Brain microvascular endothelial cell (primary cell): ENCODE measurements at regions not wholly inside any gene's neighbourhood (a gene's known extent, or its start where the extent isn't known, plus 50 kb on each side); places are given as distances from the start of the nearest gene placed in this dataset.

ENCODE experiments used
- DNase-seq: peaks from one replicate; pipeline ENCODE4 v3.0.0-alpha.2; 2020
- H3K27ac ChIP-seq: fragments of 250-450 bp; sonication (Bioruptor Pico); 2 replicates; pipeline ENCODE4 v1.5.1; 2020; ENCODE audit warnings: mild to moderate bottlenecking, moderate library complexity
- H3K27me3 ChIP-seq: fragments of 250-450 bp; sonication (Bioruptor Pico); replicated peaks from 2 replicates; pipeline ENCODE4 v1.5.1; 2020; ENCODE audit warnings: mild to moderate bottlenecking
- H3K36me3 ChIP-seq: fragments of 250-450 bp; sonication (Bioruptor Pico); replicated peaks from 2 replicates; pipeline ENCODE4 v1.5.1; 2020; ENCODE audit warnings: mild to moderate bottlenecking
- H3K4me3 ChIP-seq: 2 replicates; pipeline ENCODE4 v1.5.1; 2011; ENCODE audit warnings: low read depth, mild to moderate bottlenecking, control low read depth, low read length, moderate library complexity
- CTCF ChIP-seq: IDR thresholded peaks from 2 replicates; pipeline ENCODE4 v1.5.1; 2011; ENCODE audit warnings: low read depth, mild to moderate bottlenecking, moderate library complexity, low read length, control low read depth, inconsistent platforms; ENCODE audit errors: missing control alignments
- in situ Hi-C: cut with HindIII; loops from 2 replicates; pipeline ENCODE4 v1.10.0; 2017; ENCODE audit warnings: low sequenced_read_pairs, low pct_ligation_motif_present

DNA sequence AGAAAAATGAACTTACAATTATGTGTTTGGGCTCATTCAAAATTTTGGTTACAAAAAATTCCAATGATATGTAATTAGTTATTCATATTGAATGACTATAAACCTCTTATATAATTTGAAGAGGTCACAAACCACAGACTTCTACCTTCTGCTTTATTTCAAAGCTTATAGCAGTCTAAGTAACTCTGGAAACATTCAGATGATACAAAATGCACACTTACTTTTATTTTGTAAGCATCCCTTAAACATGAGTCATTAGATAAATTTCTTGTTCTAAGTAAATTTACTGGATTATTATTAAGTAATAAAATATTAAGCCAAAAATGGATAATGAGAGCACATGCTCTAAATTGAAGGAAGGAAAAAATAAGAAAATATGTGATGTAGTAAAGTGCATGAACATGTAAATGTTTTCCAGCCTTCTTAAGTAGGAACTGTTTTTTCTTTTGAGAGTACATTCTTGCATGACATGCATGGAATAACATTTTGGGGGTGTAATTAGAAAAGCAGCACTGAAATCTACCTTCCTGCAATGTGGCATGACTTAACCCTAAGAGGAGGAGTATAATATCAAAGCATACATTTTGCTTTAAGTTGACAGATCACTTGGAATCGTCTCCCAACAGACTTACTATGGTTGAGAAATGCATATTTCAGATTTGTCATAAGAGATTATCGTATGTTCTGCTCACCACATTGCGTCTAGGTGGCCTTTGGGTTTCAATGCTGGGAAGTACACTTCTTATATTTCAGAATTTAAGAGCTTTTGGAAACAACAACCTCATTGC, 372.7 kb upstream of the HSF2 start:
- Histone ChIP-seq H3K27me3 (no peaks in the 10 kb centered on the region), H3K36me3 (no peaks in the 10 kb centered on the region), H3K4me3 (no peak overlapping the region), H3K27ac (no peak overlapping the region)
- TF ChIP-seq CTCF: no peak
- in situ Hi-C loops: loop anchor here (10.0 kb wide), 1 partner anchor 592 kb away; the partner anchor contains the start of gene GJA1
- no peak for DNase-seq

DNA sequence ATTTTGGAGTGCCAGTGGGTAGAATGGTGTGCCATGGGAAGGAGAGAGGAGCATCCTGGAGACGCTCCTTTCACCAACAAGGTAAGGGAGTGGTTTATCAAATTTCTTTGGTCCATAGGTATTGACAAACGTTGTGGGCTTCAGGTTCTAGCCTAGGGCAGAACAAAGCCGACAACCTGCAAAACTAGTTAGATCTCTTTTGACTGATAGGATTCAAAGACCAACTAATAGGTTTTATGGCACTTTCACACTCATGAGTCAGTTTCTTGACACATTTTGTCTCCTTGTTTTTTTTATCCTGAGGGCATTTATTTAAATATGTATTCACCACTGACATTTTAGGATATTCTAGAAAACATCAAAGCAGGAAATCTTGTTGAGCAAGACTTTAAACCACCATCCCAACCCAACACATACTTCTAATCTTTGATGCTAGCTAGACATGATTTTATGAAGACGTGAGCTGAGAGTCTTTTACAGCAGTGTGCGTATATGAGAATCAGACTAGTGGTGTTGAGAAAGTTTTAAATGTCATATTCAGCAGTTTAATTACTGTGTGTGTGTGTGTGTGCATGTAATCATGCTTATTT, 370.4 kb upstream of the HSF2 start:
- H3K36me3 ChIP-seq: no peaks in the 10 kb centered on the region
- in situ Hi-C loops: loop anchor here (10.0 kb wide), 1 partner anchor 594 kb away; the partner anchor contains the start of gene GJA1
- no peak overlapping the region for H3K27ac ChIP-seq
- no peaks in the 10 kb centered on the region for H3K27me3 ChIP-seq
- no peak for TF ChIP-seq CTCF
- no peak overlapping the region for H3K4me3 ChIP-seq
- DNase-seq: no peak

DNA sequence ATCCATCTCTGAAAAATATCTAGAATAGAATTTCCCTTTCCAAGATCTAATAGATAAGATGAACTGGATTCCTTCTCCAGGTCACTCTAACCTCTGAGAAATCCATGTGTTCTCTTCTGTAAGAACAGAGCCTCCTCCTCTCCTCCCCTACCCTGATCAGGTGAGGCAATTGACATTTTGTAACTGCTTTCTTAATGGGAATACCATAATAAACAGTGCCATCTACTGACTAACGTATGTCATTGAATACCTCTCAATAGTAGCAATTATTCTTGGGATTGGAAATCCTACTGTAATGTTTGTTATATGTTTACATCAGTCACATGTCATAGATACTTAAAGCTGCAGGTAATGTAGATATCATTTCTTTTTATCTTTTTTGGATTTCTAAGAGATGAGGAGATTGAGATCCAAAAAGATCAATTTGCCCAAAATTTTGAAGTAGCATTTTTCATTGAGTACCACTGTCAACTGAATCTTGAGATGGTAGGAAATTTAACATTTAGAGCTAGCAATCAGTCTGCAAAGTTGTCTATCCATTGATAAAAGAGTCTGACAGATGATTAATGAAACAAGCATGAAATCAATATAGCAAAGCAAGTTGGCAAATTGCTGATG, 365.8 kb upstream of the HSF2 start:
- H3K27me3 ChIP-seq: no peaks in the 10 kb centered on the region
- H3K36me3 ChIP-seq: no peaks in the 10 kb centered on the region
- TF ChIP-seq CTCF: peak; percentile 55
- in situ Hi-C loops: no loop called here
- DNase-seq: peak; percentile 12
- no peak overlapping the region for H3K4me3 ChIP-seq
- H3K27ac ChIP-seq: no peak overlapping the region

DNA sequence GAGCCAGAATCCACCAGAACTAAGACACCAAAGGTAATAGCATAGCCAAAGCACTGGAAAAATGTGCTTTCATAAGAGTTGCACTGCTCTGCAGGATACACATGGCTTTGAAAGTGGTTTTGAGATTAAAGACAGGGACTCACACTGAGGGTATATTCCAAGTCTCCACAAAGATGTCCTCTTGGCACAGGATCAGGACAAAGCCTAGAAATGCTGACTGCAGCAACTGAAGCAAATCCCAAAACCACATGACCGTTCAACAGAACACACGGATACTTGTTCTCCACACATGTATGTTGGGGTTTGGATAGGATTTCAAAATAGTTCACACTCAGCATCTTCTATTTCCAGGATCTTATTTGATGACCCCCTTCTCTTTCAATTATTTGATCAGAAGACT, 364.3 kb upstream of the HSF2 start:
- no peak for DNase-seq
- in situ Hi-C loops: no loop called here
- no peak overlapping the region for H3K27ac ChIP-seq

GRCh38 chr6:122040261-122040660, 359.2 kb upstream of the HSF2 start:
- Histone ChIP-seq H3K27ac (no peak overlapping the region), H3K36me3 (no peaks in the 10 kb centered on the region), H3K4me3 (no peak overlapping the region), H3K27me3 (no peaks in the 10 kb centered on the region)
- in situ Hi-C loops: no loop called here
- no peak for TF ChIP-seq CTCF
- no peak for DNase-seq

More for the DNA sequence above, 364.3 kb upstream of the HSF2 start:
- Histone ChIP-seq H3K27me3 (no peaks in the 10 kb centered on the region), H3K36me3 (no peaks in the 10 kb centered on the region), H3K4me3 (no peak overlapping the region)
- no peak for TF ChIP-seq CTCF
